ENCODE measurements at regions not wholly inside any gene's neighbourhood (a gene's known extent, or its start where the extent isn't known, plus 50 kb on each side); places are given as distances from the start of the nearest gene placed in this dataset.
"Not testable (repeated sequence)": the region's sequence is repeated elsewhere in the genome, so short reads cannot be mapped to it uniquely, and the experiment has no call there.

GRCh38 chr12:97005174-97005573, 98.1 kb downstream of the NEDD1 start:
- no peak for DNase-seq (ENCODE audit: low spot score)

DNA sequence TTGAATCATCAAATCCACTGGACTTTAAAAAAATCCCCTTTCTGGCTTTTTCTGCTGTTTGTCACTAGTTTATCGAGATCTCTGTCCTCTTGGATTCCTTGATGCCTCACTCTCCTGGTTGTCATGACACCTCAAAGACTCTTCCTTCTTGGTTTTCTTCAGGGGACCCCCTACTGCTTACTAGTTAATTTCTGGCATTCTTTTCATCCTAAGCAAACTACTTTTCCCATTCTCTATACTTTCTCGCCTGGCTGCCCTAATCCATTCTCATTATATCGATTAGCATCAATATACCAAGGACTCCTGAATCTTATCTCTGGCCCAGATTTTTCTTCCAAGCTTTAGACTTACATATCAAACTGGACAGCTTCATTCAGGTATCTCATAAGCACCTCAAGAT, 98.6 kb downstream of the NEDD1 start:
- no peak for DNase-seq (ENCODE audit: low spot score)

DNA sequence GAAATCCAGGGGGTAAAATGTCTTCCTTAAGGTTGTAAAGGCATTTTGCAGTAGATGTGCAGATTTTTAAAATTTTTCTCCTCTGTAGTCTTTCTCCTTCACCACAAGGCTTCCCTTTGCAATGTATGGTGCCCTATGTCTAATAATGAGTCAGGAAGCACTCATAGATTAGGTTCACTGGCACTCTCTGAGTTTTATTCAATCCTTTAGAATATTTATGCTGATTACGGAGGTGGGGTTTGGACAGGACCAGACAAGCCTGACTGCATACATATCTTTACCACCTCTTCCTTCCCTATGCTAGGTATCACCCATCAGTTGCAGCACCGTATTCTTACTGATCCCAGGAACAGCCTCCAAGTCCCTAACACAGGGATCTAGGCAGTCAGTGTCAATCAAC, 99.5 kb downstream of the NEDD1 start:
- DNase-seq (ENCODE audit: low spot score), result no peak

DNA sequence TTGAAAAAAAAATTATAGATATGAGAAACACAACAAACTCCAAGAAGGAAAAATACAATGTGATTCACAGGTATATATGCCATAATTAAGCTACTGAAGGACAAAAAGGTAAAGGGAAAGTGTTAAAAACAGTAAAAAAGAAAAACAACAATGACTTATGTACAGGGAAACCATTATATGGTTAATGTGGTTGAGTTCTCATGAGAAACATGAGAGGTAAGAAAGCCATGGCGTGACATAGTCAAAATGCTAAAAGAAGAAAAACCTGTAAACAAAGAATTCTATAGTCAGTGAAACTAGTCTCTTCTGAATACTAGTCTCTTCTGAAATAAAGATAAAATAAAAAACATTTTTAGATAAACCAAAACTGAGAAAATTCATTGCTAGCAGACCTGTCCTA, 109.1 kb downstream of the NEDD1 start:
- DNase-seq (ENCODE audit: low spot score), result no peak

DNA sequence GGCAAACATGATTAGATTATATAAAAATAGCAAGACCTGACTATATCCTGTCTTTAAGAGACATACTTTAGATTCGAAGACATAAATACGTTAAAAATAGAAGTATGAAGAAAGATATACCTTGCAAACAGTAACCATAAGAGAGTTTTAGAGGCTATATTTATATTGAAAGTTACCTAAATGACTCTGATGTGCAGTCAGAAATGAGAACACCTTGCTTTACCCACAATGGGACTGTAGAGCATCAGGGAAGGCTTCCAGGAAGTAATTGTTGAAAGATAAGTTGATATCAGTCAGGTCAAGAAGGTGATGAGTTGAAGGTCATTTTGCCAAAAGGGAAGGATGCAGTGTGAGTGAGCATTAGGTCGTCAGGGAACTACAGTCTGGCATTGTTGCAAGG, 110.2 kb downstream of the NEDD1 start:
- no peak for DNase-seq (ENCODE audit: low spot score)

DNA sequence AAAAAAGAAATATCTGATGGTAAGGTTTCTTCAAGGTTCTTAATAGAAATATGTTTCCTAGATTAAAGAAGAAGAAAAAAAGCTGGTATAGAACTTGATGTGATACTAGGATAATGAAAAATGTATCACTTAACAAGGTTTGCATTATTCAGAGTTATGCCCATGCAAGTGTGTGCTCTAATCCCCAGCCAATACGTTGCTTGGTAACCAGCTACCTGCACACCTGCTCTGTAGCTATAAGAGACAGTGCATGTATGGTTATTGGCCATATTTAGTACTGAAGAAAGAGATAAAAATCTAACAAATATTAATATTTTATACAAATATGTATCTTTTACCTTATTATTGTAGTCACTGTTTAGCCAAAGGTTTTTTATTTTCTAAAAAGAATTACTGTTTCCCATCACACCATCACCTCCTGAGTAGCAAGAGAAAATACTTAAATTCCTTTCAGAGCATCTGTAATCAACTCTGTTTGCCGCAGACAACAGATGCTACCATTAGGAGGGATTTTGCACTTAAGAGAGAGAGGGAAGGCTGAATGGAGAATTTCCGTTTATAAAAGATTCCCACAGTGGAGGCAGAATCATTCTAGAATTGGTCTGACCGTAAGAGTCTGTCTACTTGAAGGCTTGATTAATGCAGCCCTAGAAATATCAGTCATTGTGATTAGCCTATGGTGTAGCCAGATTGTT, 115.6 kb downstream of the NEDD1 start:
- no peak for DNase-seq (ENCODE audit: low spot score)

GRCh38 chr12:97024393-97024792, 117.3 kb downstream of the NEDD1 start:
- DNase-seq (ENCODE audit: low spot score), result no peak

DNA sequence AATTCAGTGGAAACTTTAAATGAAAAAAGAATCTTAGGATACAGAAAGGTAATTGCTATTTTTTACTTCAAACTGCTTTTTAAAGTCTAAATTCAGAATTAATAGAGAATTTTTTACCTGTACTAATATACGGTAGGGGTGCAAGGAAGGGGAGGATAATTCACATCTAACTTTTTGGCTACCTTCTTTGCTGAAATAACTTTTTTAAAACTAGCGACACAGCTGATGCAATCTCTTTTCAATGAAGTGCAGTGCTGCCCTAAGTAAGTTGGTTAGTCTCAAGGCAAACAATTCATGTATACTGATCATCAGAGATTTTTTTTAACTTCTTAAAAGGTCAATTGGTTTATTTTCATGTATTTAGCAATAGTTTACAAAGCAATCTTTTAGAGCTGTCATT, 119.8 kb downstream of the NEDD1 start:
- DNase-seq (ENCODE audit: low spot score), result no peak

DNA sequence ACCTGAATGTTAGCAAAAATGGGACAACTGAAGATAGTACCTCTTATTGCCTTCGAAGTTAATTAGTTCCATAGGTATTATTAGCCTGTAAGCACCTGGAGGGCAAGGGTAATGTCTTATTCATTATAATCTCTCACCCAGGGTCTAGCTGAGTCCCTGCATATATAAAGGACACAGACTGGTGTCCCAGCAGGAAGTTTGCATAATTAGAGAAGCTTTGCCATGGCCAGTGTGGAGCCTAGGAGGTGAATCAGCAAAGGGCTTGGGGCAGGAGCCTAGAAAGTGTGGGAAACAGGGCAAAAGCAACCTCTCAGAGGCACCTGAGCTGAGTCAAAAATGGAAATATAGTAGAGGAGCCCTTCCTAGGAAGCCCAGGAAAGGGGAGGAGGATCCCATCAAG, 120.4 kb downstream of the NEDD1 start:
- no peak for DNase-seq (ENCODE audit: low spot score)

DNA sequence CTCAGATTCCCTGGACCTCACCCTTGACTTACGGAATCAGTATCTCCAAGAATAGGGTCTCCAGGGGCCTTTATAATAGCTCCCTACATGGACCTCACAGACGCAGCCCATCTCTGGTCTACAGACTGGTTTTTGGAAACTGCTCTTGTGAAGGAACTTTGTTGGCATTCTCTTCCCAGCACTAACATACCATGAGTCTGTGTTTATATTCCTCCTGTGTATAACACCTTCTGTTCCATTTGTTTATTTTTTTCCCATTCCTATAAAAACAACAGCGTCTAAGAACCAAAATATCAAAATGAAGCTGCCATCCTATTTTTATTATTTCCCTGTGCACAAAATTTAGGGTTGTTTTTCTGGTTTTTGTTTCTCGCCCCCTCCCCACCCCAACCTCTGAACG, 131.1 kb downstream of the NEDD1 start:
- no peak for DNase-seq (ENCODE audit: low spot score)

DNA sequence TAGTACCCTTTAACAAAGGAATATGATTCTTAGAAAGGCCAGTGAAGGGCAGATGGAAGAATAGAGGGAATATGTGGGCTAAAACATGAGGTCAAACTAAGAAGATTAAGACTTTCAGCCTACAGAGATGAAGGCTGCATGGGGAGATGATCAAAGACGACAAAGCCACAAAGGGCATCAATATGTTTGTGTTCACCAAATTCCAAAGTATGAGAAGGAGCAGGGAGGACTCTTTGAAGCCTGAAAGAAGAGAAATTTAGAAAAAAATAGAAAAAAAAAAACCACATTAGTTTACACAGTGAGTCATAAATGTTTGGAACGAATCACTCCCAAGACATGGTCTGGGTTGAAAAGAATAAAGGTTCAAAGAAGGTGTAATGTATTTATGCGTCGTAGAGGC, 131.8 kb downstream of the NEDD1 start:
- DNase-seq (ENCODE audit: low spot score), result peak; percentile 7

DNA sequence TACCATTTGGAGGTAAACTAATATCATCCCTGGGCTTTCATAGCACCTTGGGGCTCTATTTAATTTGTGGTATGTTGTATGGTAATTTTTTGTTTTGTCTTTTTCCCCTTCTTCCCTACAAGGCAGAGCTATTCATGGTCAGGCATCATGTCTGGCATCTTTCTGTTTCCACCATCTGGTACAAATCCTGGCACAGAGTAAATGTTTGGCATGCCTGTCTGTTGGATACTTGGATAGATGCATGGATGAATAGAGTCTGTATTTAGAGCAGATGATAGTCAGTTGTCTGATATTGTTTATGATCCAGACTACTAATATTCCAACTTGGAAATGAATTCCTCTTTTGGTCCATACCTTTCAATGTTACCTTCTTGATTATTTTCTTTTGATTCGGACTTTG, 139.8 kb downstream of the NEDD1 start:
- DNase-seq (ENCODE audit: low spot score), result no peak

- no peak for DNase-seq (ENCODE audit: low spot score)
These were observed 140.3 kb downstream of the NEDD1 start for GRCh38 chr12:97047361-97047760.

DNA sequence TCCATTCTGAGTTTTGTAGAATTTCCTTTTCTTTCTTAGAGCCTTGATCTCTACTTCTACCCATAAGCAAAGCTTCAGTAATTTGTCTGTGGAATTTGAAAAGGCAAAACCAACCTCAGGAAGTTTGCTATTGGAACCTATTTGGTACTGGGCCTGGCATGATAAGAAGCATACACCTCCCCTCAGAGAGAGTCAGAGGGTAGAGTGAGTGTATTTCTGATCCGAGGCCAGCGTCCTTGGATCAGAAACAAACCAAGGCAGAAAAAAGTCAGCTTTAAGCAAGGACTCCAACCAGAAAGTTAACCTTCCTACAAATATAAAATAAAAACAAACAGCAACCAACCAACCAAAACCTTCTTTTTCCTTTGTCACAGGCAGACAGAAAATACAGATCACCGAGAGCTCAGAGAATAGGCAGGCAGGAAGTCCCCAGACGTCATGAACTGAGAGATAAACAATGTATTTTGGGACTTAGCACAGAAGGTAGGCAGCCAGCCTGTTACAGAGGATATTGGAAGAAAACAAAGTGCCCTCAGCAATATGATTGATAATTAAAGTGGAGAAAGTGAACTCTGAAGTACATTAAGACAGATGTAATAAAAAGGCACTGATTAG, 141.5 kb downstream of the NEDD1 start:
- no peak for DNase-seq (ENCODE audit: low spot score)

DNA sequence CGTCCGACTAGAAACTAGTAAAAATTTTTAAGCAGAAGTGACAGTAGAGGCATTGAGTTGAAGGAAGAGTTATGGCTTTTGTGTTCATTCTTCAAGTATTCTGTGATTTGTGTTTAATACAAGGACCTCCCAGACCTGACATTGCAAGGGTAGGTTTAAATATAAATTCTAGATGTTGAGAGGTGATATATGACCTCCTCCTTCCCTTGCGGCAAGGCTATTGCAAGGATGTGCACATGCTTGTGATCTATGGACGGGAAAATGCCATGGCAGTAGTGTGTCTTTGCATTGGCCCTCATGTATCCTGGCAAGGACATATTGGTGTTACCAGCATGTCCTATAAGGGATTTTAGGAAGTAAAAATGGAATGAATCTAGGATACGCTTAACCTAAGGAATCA, 143.5 kb downstream of the NEDD1 start:
- no peak for DNase-seq (ENCODE audit: low spot score)

GRCh38 chr12:97051341-97051740, 144.3 kb downstream of the NEDD1 start:
- DNase-seq (ENCODE audit: low spot score), result no peak

DNA sequence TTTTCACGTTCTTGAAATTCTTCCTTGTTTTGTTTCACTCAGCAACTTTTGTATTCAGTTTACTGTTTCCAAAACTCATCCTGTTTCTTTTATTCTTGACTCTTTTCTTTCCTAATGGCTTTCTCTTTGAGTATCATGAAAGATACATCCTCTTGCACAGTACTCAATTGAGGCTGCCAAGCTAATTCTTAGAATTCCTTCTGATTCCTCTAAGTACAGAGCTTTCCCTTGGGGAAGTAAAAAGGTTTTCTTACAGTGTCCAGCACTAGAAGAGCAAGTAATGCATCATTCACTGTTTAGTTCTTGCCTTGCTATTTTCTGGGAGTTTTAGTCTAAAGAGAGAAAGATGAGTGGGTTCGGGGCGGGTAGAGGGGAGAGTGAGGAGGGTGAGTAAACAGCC, 154.1 kb downstream of the NEDD1 start:
- no peak for DNase-seq (ENCODE audit: low spot score)

DNA sequence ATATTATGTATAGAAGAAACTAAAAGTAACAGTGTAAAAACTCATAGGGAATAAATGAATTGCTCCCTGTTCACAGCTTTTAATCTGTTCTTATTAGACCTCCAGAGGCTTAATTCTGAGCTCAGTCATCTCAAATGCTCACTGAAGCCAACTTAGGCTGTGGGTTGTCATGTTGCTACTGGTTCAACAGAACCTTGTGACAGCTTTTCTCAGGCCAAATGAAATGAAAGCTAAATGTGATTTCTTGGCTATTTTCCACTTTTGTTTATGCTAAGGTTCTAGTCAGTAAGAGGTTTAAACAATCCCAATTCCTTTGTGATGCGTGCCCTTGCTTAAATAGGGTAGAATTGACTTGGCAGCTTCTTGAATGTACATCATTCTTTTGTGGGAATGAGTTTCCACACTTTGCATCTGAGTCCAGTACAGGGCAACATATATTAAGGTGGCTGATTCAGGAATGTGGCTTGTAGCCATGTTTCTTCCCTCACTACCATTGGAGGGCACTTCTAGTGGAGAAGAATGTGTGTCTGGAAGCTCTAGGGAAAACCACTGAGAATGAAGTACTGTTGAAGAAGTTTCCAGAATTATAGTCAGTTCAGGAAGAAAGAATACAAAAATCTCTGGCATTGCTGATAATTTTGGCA, 156.4 kb downstream of the NEDD1 start:
- no peak for DNase-seq (ENCODE audit: low spot score)

GRCh38 chr12:97075161-97075933, 168.3 kb downstream of the NEDD1 start:
- DNase-seq (ENCODE audit: low spot score), result no peak

DNA sequence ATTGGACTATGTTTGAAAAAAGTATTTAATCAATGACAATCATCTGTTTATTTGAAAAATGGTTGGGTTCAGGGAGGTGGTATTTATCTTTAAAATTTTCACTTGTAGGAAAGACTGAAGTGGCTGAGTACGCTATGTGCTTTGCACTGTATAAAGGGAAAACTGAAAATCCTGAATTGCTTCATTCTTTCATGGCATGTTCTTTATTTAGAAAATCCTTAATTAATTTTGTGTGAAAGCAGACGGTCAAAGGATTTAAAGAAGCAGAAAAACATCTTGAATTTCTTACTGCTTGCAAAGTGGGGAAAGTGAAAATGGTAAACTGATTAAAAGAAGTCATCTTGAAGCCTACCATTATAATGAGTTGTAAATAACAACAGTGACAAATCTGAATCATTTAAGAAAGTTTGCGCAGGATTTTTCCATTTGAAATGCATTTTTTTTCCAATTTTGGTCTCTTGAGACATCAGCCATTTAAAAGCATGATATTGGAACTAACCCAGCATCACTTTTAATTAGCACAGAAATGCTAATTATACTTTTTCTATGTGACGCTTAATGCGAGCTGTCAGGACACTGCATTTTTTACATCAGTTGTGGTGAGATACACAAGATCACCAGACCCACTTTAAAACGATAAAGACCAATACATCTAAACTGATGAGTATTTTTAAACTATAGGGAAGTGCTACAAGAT, 169.0 kb downstream of the NEDD1 start:
- no peak for DNase-seq (ENCODE audit: low spot score)

GRCh38 chr12:97076912-97077311, 169.9 kb downstream of the NEDD1 start:
- DNase-seq (ENCODE audit: low spot score), result not testable (repeated sequence)

GRCh38 chr12:97082029-97082428, 175.0 kb downstream of the NEDD1 start:
- no peak for DNase-seq (ENCODE audit: low spot score)

Data from LoVo (cell line).